Left kidney (tissue), 1 donor: ENCODE measurements at regions not wholly inside any gene's neighbourhood (a gene's known extent, or its start where the extent isn't known, plus 50 kb on each side); places are given as distances from the start of the nearest gene placed in this dataset.
"Not testable (repeated sequence)": the region's sequence is repeated elsewhere in the genome, so short reads cannot be mapped to it uniquely, and the experiment has no call there.

Source experiments
- DNase-seq: peaks from one replicate; pipeline ENCODE4 v3.0.0-alpha.2; 2013

GRCh38 chr18:38565513-38565912 lies 999.9 kb upstream of the CELF4 start:
- no peak for DNase-seq

DNA sequence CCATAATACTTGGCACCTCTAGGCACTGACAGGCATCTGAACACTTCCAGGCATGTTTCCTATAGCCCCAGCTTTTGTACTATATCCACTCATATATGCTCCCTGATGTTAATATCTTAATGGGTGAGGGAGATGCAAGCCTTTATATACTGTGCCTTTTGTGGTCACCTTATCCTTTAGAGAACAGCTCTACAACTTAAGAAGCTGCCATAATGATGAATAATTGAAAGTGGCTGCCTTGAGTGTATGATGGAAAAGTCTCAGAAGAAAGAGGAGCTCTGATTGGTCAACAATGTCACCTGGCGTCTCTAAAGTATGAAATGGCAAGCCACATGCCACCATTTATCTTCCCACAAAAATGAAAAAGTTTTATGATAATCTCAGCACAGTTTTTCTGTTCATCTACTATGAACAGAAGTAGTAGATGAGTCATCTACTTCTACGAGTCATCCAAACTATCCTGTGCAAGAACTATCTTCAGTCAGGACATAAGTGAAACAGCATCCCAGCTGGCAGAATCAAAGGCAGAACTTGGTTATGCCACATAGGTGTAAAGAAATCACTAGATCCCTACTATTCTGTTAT lies 997.9 kb upstream of the CELF4 start:
- DNase-seq, result no peak

GRCh38 chr18:38557006-38557405 lies 991.4 kb upstream of the CELF4 start:
- no peak for DNase-seq

GRCh38 chr18:38552732-38553321 lies 987.2 kb upstream of the CELF4 start:
- no peak for DNase-seq

DNA sequence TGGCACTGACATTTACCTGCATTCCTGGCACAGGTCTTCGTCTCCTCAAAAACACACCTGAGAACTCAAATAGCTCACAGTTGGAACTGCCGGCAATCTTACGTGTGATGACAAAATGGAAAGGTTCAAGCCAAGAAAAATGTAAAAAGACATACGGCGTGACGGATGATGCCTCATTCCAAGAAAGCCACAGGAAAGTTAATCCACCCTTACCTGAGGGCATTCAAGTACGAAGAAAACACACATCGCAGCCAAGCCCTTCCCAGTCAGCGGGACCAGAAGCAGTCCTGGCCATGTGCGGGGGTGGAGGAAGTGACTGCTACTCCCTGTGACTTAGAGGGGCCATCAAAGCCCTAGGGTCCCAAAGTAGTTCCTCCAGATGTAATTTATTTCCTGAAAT lies 986.3 kb upstream of the CELF4 start:
- no peak for DNase-seq

DNA sequence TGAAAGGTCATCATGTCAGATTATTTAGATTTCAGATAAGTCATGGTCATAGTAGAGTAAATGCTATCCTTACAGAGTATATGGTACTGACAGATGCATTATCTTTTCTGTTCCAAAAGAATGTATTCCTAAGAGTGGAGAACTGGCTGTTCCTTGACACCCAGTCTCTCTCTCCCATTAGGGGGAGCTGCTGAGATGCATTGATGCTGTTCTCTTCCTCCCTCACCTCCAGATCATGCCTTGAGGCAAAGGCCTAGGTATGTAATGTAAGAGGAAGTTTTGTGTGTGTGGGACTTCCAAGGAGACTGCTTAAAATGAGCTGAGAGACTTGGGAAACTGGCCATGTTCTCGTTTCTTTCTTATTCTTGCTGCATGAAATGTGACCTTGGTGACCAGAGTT lies 979.5 kb upstream of the CELF4 start:
- no peak for DNase-seq

- no peak for DNase-seq
These were observed 974.3 kb upstream of the CELF4 start for GRCh38 chr18:38539856-38540255.

- DNase-seq, result no peak
These were observed 973.8 kb upstream of the CELF4 start for GRCh38 chr18:38539371-38539770.

DNA sequence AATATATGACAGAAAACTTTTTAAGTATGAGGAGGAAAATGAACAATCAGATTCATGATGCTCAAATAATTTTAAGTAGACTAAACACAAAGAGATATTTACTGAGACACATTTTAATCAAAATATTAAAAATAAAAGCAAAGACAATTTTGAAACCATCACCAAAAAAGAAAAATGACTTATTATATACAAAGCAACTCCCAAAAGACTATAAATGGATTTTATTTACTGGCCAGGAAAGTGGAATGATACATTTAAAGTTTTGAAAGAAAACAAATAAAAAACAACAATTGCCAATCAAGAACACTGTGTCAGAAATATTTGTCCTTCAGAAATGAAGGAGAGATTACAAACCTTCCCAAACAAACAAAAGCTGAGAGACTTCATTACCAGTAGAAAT lies 968.5 kb upstream of the CELF4 start:
- DNase-seq, result no peak

- DNase-seq, result no peak
These were observed 961.3 kb upstream of the CELF4 start for GRCh38 chr18:38526922-38527321.

DNA sequence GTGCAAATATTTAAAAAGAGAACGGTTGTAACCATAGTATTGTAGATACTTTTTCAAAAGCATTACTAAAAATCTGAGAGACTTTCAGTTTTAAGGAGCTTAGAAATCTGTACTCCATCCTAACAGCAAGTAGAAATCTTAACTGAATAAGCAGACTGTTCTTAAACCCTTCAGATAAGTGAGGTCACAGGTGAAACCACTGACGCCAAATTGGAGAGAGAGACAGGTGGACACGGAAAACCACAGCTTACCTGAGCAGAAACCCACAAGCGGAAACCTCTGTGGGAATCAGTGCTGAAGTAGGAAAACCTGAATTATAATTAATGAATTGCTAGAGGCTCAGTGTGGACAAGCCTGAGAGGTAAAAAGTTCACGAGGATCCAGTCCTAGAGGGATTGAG lies 959.4 kb upstream of the CELF4 start:
- no peak for DNase-seq

- DNase-seq, result peak; percentile 50
These were observed 955.2 kb upstream of the CELF4 start for GRCh38 chr18:38520786-38521185.

DNA sequence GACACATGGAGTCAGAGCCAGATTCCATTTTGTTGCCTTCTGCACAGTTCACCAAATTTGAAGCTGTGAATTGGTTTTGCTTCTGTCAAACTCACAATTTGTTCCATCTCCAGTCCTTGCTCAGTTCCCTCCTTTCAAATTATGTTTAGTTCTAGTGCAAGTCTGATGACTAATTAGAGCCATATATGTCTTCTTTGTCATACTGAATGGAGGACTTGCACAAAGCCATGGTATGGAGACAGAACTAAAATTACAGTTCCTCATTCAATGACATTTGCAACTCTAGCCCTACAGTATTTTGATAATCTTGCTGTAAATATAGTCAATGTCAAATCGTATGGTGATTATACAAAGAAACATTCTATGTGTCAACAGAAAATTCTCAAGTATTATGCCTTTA lies 936.9 kb upstream of the CELF4 start:
- DNase-seq, result no peak

DNA sequence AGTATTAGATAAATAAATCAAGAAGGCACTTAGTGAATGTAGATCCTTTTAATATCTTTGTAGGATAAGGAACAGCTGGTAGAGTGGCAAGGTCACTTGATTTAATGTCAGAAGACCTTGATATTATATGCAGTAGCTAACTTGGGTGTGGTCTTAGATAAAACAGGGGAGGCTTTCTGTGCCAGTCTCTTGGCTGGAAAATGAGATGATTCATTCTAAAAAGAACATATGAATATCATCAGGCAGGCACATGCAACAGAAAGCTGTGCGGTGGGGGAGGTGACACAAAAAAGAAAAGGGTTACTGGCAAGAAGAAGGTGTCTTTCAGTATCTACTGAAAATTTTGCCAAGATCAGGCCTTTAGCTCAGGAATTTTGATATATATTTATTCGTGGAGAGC lies 931.7 kb upstream of the CELF4 start:
- no peak for DNase-seq

DNA sequence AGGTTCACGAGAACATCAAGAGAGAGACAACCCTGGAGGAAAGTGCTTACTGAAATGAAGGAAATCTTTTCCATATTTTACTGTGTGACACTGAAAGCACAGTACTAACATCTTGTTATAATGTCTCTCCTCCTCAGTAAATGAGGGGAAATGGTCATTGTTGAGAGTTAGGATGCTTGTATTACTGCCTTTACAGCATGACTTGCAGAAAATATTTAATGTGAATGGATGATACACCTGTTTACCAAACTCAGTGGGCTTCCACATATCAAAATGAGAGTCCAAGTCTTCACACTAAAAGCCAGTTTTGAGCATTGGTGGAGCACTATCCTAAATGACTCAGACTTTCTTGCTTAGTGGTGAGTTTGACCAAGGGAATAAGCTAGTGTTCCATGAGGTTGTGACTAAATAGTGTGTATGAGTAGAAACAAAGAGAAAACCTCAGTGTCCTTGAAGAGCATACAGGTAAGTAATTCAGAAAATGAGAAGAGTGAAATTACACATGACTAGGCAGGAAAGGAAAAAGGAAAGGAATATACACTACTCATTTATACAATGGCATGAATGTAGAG lies 930.7 kb upstream of the CELF4 start:
- DNase-seq, result no peak

GRCh38 chr18:38494065-38494464 lies 928.5 kb upstream of the CELF4 start:
- DNase-seq, result no peak

GRCh38 chr18:38491195-38491594 lies 925.6 kb upstream of the CELF4 start:
- no peak for DNase-seq

DNA sequence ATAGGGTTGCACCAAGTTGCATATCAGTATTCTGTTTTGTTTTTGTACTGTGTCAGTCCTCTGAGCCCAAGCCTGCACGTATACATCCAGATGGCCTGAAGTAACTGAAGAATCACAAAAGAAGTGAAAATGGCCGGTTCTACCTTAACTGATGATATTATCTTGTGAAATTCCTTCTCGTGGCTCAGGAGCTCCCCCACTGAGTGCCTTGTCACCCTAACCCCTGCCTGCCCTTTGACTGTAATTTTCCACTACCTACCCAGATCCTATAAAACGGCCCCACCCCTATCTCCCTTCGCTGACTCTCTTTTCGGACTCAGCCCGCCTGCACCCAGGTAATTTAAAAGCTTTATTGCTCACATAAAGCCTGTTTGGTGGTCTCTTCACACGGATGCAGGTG lies 924.1 kb upstream of the CELF4 start:
- DNase-seq, result not testable (repeated sequence)

DNA sequence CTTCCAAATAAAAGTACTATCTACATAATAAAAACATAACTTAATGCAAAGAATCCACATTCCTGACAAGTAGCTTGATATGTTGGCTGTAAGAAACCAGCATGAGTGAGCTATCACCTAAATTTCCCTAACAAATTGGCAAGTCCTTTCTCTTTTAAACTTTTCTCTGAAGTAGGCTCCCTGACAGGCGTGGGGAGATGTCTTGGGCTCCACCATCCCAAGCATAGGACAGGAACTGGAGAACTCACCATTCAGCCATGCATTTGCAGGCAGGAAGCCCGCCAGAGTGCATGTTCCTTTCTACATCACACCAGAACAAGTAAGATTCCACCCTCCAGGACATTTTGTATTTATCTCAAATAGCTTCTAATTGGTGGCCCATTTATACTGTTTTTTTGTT lies 921.9 kb upstream of the CELF4 start:
- no peak for DNase-seq

GRCh38 chr18:38483326-38483725 lies 917.7 kb upstream of the CELF4 start:
- no peak for DNase-seq

- DNase-seq, result no peak
These were observed 916.0 kb upstream of the CELF4 start for GRCh38 chr18:38481576-38481975.

GRCh38 chr18:38475686-38476085 lies 910.1 kb upstream of the CELF4 start:
- DNase-seq, result no peak

GRCh38 chr18:38473535-38473934 lies 907.9 kb upstream of the CELF4 start:
- no peak for DNase-seq

- no peak for DNase-seq
These were observed 904.8 kb upstream of the CELF4 start for GRCh38 chr18:38470421-38470820.
